Dedifferentiated amniotic fluid mesenchymal stem cell (primary cell): ENCODE measurements at regions not wholly inside any gene's neighbourhood (a gene's known extent, or its start where the extent isn't known, plus 50 kb on each side); places are given as distances from the start of the nearest gene placed in this dataset.

Source experiments
- DNase-seq: peaks from one replicate; pipeline ENCODE4 v3.0.0-alpha.2; 2016; ENCODE audit errors: extremely low spot score

DNA sequence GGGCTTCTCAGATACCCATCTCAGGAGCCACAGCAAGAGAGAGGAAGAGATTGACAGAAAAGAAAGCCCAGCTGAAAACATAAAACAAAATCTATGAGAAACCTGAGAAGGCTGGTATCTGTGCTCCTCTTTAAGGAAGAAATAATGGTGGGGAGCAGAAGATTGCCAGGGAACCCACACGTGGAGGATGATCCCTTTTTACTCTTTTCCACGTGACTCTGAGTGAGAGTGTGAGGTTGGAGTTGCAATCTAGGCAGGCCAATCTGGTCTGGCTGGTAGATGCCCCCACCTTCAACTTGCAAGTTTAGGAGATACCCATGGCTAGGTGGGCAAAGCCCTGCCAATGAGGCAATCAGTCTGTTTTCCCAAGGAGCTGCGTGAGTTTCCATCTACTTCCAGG, 202.3 kb downstream of the TENT4A start:
- DNase-seq: no peak

DNA sequence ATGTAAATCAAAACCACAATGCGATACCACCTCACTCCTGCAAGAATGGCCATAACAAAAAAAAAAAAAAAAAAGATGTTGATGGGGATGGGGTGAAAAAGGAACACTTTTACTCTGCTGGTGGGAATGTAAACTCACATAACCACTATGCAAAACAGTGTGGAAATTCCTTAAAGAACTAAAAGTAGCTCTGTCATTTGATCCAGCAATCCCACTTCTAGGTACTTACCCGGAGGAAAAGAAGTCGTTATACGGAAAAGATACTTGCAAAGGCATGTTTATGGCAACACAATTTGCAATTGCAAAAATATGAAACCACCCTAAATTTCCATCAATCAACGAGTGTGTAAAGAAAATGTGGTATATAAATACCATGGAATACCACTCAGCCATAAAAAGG, 205.0 kb downstream of the TENT4A start:
- DNase-seq: no peak

DNA sequence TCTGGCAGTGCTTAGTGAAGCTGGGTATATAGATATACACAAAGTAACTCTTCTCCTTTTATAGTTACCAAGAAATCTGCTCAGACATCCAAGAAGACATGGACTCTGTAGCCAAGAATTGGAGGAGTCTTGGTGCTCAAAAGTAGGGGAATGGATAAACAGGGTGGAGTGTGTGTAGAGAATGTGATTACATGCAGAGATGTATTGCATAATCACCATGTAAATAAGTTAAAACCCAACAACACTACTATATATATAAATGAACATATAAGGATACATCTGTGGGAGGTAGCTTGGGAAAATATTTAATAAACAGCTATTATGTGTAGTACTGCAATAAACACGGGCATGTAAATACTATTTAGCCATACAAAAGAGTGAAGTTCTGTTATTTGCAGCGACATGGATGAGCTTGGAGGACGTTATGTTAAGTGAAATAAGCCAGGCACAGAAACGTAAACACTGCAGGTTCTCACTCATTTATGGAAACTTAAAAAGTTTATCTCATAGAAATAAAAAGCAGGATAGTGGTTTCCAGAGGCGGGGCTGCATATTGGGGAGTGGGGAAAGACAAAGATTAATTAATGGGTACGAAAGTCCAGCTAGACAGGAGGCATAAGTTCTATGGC, 207.5 kb downstream of the TENT4A start:
- DNase-seq: no peak

DNA sequence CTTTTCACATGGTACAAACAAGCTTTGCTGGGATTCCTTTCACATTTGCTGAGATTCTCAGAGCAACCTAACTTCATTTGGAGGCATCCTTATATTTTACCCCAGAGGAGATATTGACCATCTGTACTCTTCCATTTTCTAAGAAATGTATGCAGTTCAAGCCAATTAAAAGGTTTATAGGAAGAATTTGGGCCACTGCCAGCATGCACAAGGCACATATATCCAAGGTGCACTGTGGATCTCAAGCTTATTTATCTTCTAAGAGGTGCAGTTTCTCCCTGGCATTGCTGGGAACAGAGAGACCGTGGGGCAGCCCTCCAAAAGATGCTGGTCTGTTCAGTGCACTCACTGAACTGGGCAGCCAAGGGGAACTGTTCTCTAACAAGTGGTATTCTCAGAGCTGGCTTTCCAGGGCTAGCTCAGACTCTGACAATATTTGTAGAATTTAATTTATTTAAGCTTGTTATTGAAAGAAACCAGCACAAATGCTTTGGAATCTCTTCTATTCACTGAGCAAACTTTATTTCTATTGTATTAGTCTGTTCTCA, 213.3 kb downstream of the TENT4A start:
- DNase-seq: no peak

DNA sequence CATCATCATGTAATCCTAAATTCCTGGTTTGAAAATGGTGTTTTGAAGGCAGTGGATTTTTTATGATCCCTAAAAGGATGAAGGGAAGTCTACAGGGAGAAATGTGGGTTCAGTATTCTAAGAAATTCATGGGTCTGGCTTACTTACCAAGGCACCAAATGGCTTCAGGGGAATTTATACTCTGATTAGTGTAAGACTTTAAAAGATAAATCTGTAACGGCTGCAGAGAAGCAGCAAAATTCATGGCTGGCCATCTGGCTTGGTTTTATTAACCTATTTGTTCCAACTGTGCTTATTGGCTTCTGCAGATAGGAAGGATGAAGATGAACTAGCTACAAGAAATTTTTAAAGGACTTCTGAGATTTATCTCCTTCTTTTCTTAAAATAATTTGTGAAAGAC, 222.8 kb downstream of the TENT4A start:
- DNase-seq: no peak

DNA sequence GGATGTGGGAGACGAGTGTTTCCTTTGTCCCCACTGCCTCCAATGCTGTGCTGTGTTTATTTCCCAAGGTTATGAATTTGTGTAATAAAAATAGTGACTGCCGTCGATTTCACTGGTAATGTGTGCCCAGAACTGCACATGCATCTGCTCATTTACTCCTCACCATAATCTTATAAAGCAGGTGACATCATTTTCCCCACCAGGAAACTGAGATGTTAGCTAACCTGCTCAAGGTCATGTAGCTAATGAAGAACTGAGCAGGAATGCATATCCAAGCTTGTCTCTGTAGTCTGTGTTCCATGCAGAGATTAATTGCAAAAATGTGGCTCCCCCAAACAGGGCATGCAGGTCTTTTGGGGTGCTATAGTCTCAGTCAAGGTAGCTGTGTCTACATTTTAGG, 224.4 kb downstream of the TENT4A start:
- DNase-seq: no peak

DNA sequence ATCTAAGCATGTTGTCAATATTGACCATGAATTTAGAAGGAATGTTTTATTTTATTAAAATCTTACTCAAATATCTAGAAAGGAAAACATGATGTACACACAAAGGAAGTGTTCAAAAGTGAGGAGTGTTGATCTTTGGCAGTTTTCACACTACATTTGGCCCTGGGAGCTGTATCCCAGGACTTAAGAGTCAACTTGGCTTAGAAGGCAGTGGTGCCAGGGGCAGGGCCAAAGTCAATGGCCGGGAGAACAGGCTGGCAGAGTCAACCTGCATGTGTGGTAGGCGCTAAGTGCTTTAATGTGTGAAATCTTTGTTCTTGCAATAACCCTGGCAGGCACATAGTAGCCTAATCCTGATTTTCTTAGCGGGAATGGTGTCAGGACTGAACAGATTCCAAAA, 228.4 kb downstream of the TENT4A start:
- no peak for DNase-seq

DNA sequence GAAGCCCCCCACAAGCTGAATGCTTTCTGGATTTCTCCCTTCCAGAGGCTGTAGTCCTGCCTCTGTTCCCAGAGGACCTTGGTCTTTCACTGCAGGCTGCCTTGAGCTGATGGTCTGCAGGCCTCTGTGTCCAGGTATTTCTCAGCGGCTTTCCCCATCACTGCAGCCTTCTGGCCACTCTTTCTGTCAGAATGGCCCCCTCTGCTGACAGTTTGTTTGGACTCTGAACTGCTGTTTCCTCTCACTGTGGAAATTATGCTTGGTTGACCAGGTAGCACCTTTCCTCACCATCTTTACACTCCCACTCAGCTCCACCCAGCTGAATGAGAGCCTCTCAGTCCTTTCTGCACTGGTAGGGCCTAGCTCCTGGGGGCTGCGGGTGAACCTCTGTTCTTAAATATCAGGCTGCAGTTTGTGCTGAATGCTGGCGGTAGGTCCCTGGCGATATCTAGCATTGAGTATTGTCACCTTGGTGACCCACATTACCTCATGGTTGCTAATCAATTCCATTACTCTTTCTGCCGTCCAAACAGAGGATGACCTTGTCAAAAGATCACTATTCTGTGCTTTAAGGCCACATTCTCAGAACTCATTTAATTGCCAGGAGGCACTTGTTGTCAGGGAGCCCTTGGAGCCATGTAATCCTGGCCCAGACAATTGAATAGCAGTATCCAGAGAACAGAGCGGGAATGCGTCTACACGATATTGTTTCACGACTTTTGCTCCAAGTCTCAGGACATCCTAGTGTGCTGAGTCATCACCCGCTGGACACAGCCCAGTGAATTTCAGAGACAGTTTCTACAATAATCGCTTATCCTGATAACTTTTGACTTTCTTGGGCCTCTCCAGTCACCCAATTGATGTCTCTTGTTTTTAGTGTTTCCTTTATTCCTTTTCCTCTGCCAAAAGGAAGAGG, 230.2 kb downstream of the TENT4A start:
- no peak for DNase-seq

DNA sequence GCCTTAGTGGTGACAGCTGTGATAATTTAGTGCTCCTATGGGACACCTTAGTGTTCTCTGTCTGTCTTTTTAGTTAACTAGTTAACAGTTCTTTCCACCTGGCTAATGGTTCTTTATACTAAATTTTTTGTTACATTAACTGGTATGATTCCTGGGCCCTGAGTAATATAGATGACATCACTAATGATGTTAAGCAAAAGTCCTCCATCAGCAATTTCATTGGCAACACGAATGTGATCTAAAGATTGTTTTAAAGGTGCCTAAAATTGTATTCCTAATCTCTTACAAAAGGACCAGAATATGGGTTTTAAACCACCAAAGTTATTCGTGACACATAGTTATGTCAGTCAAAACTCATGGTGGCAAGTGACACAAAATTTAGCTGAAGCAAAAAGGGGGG, 235.3 kb downstream of the TENT4A start:
- DNase-seq: no peak

DNA sequence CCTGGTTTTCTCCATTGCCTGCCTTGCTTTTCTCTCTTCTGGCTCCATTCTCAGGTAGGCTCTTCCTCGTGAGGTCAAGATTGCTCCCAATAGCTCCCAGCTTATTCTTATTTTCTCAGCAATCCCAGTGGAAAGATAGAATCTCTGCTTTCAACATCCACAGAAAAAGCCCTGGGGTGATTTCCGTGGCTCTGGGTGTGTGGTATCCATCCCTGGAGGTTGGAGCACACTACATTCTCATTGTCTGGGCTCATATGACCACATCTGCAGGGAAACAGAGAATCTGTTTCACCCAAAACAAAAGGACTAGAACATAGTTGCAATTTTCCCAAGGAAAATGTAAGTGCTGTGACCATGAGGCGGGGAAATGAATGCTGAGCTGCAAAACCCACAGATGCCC, 236.0 kb downstream of the TENT4A start:
- no peak for DNase-seq

DNA sequence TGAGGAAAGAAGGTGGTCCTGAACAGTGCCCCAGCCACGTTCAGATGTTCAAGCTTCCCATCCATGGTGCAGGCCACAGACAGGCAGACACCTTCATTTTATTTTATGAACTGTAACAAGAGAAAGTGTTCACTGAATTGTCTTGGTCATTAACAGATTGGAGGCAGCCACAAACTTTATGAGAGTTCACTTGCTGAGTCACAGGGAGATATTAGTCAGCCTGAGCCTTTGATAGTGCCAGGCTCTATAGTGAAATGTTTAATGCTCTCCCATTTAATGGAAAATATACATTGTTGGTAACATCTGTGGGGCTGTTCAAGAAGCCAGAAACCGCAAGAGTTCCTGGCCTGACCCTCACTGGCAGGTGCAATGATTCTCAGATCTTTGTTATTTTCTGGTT, 237.0 kb downstream of the TENT4A start:
- DNase-seq: no peak

DNA sequence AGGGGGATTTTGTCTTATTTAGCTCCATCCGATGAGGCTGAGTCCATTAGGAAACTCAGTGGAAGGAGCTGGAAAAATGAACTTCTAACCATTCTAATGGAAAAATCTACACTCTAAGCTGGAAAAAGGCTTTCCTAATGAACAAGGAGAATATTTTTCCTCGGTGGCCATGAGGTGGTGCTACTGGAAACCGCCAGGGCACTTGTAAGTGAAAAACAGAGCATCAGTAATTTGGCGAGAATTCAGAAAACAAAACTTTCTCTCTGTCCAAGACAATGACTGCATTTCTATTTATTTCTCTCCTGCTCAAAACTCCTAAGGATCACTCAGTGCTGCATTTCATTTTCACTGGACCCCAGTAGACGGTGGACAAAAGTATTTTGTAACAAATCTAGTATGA, 237.6 kb downstream of the TENT4A start:
- no peak for DNase-seq

DNA sequence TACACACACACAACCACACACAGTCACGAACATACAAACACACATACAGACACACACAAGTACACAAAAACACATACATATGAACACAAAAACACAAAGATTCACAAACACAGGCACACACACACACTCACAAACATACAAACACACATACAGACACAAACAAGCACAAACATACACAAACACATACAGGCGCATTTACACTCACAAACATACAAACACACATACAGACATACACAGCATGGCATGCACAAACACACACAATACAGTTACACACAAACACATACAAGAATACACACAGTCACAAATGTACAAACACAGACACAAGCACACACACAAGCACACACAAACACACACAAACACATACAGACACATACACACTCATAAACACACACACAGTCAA, 247.9 kb downstream of the TENT4A start:
- DNase-seq: no peak

DNA sequence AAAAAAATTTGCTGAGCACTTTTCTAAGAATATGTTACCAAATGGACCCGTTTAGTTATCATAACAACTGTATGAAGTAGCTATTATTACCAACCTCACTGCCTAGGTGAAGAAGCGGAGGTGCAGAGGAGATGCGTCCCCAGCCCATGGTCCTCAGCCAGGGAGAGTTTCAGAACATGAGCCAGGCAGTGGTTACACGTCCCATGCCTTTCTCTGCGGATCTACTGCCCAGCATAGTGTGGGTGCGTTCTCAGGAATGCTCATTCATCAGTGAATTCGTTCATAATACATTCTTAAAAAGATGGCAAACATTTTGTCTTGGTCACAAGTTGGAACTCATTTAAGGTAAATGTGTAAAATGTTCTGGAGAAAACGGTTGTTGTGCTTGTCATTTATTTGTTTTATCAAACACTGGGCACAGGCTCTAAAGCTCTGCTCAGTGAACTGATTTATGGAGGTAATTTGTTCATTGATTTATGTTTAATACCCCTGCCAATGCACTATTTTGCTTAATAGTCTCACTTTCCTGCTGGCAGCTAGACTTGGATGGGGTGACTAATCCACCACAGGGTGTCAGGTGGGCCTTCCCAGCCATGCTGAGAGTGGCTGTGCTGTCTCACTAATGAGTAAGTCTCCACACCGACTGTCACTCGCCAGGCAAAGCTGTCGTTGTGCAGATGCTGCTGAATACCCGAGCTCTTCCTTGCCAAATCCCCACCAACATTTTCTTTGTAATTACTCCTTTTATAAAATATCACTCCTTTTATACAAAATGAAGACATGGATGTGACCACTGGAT, 248.8 kb downstream of the TENT4A start:
- no peak for DNase-seq

DNA sequence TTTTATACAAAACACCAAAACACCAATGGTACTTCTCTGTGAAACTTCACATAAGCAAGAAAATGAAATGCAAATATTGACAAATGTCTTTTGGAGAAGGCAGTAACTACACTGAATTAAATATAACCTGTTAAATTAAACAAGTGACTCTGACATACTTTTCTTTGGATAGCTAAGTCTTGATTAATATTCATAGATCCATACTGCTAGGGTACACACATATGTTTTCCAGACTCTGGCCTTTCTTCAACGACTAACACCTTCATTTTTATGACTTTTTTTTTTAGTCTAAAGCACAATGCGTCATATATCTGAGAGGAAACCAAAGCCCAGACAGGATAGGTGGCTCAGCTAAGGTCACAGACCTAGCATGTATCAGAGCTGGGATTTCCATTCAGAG, 263.7 kb downstream of the TENT4A start:
- no peak for DNase-seq

DNA sequence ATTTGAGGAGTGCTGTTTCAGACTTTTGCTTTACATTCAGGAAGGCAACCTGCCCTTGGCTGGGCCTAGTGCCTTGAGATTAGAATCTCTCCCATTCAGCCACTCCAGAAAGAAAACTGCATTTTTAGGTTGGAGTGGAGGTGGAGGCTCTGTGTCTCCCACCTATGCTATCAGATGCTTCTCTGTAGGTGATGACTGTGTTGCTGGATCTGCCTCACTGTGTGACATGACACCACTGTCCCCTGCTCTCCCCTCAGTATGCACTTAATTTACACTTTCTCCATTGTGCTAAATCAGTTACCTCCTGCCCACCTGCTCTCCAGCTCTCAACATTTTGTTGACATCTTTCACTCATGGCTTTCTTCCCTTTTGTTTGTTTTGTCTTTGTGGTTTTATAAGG, 265.8 kb downstream of the TENT4A start:
- DNase-seq: no peak

DNA sequence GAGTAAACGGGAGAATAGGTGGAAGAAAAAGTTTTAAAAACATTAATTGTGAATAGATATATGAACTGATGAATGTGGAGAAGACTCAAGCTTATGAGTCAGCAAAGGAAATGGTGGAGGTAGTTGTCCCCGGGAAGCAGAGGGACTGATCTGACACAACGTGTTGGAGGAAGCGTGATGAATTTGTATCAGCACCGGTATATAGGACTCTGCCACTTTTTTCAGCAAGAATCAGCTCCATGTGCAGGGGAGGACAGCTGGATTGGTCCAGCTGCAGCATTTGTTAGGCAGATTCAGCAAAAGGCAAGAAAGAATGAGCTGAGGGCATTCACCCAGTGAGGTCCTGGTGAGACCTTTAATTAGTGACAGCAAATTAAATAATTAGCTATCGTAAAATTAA, 276.0 kb downstream of the TENT4A start:
- DNase-seq: no peak

DNA sequence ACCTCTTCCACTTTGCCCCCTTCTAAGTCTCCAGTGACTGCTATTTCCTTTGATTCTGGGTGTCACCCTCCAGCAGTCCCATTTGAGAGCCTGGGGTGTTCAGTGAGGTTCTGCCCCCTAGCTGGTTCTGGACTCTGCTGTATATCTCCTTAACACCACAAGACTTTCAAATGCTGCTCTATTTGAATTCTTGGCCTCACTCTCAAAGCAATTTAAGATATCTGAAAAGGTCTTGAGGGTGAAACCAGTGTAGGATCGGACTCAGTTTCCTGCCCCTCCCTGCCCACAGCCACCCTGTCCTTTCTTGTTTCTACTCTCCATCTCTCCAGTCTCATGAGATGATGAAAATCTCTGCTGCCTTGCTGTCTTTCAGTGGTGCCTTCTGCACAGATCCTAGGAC, 280.9 kb downstream of the TENT4A start:
- DNase-seq: no peak

DNA sequence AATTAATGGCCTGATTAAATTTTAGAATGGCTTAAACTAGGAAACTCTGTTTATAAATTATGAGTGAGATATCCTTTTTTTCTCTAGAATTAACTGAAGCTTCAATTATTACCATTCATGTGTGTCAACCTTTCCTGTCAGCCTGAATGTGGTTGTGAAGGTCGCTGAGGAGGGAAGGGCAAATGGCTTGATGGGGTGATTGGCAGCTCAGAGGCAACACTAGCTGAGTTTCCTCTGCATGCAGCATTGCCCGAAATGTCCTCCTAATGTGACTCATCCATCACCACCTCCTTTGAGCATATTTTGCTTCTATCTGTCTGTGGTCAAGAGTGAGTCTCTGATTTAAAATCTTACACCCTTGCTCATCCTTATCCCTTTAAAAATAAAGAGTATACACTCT, 281.9 kb downstream of the TENT4A start:
- DNase-seq: no peak

DNA sequence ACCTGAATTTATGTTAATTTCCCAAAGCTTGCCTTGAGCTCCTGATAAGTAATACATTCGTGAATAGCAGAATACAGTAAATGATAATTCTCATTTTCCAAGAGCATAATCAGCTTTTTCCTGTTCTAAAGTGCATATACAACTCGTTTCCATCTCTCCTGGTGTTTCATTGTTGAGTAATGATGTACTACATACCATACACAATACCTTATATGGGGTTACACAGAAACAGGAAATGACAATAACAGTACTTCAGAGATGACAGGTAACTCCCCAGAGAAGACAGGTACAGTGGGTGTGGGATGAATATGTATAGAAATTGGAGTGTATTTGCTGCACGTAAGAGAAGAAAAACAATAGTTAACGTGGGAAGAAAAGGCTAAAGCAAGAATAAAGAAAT, 287.1 kb downstream of the TENT4A start:
- DNase-seq: no peak

DNA sequence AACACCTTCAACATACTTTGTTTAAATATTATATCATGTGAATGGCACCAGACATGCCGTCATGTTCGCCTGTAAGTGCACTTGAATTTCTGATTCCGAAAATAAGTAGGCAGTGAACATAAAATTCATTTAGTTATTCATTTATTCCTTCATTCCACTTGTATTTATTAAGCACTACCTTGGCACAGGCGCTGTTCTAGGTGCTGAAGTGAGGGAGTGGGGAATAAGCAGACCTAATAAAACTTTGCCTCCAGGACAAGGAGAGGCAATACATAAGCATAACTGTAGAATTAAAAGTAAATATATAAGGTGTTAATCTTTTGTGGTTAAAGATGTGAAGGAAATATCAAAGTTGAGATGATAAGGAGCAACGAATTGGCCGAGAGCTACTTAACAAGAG, 297.4 kb downstream of the TENT4A start:
- no peak for DNase-seq

DNA sequence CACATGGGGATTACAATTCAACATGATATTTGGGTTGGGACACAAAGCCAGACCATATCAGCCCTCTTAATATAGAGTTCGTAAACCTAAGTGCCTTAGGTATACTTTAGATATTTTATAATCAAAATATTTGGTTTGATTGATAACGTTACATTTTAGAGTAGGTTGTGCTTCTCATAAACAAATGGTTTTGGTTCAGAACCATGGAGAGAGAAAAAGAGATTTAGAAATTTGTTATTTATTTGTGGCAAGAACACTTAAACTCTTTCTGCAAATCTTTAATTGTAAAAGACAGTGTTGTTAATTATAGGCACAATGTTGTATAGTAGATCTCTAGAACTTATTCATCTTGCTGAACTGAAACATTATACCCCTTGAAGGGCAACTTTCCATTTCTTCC, 298.8 kb downstream of the TENT4A start:
- no peak for DNase-seq
